CD4-positive, alpha-beta T cell treated with Interleukin-4 for 1 hour (primary cell): ENCODE measurements at regions not wholly inside any gene's neighbourhood (a gene's known extent, or its start where the extent isn't known, plus 50 kb on each side); places are given as distances from the start of the nearest gene placed in this dataset.
"Not testable (repeated sequence)": the region's sequence is repeated elsewhere in the genome, so short reads cannot be mapped to it uniquely, and the experiment has no call there.

Experiments used
- DNase-seq, 2 donors: peaks; one replicate each; pipeline ENCODE4 v3.0.0-alpha.2; 2020 to 2022

GRCh38 chr6:74607934-74608333 is 597.9 kb downstream of the COL12A1 start:
- no peak for DNase-seq

GRCh38 chr6:74607468-74607867 is 598.4 kb downstream of the COL12A1 start:
- no peak for DNase-seq

GRCh38 chr6:74606582-74607071 is 599.2 kb downstream of the COL12A1 start:
- no peak for DNase-seq

- DNase-seq: no peak
Measured at GRCh38 chr6:74605922-74606581, 599.8 kb downstream of the COL12A1 start.

- DNase-seq: no peak
Measured at GRCh38 chr6:74604279-74604678, 601.6 kb downstream of the COL12A1 start.

GRCh38 chr6:74603322-74604076 is 602.4 kb downstream of the COL12A1 start:
- no peak for DNase-seq

GRCh38 chr6:74602206-74602605 is 603.6 kb downstream of the COL12A1 start:
- no peak for DNase-seq

GRCh38 chr6:74598462-74599393 is 607.1 kb downstream of the COL12A1 start:
- no peak for DNase-seq

- DNase-seq: no peak
Measured at GRCh38 chr6:74597840-74598239, 608.0 kb downstream of the COL12A1 start.

GRCh38 chr6:74597266-74597665 is 608.6 kb downstream of the COL12A1 start:
- DNase-seq: no peak

- no peak for DNase-seq
Measured at GRCh38 chr6:74596588-74596987, 609.3 kb downstream of the COL12A1 start.

GRCh38 chr6:74594350-74594749 is 611.5 kb downstream of the COL12A1 start:
- not testable (repeated sequence) for DNase-seq

- no peak for DNase-seq
Measured at GRCh38 chr6:74588094-74588832, 617.6 kb downstream of the COL12A1 start.

GRCh38 chr6:74587386-74587785 is 618.5 kb downstream of the COL12A1 start:
- no peak for DNase-seq

- no peak for DNase-seq
Measured at GRCh38 chr6:74585753-74586152, 620.1 kb downstream of the COL12A1 start.

GRCh38 chr6:74581681-74582080 is 624.2 kb downstream of the COL12A1 start:
- DNase-seq: no peak

- no peak for DNase-seq
Measured at GRCh38 chr6:74579794-74580193, 626.1 kb downstream of the COL12A1 start.

GRCh38 chr6:74579047-74579446 is 626.8 kb downstream of the COL12A1 start:
- DNase-seq: no peak

GRCh38 chr6:74578339-74578738 is 627.5 kb downstream of the COL12A1 start:
- DNase-seq: no peak

GRCh38 chr6:74577619-74578018 is 628.2 kb downstream of the COL12A1 start:
- DNase-seq: no peak

- no peak for DNase-seq
Measured at GRCh38 chr6:74574794-74575193, 631.1 kb downstream of the COL12A1 start.

- no peak for DNase-seq
Measured at GRCh38 chr6:74573613-74574012, 632.2 kb downstream of the COL12A1 start.

- DNase-seq: no peak
Measured at GRCh38 chr6:74570044-74570443, 635.8 kb downstream of the COL12A1 start.
